T-helper 2 cell treated with Interferon-gamma antibody and Interleukin-4, amounts not matched to agents 5 μg/mL and 100 μg/mL, for 36 hours (primary cell): ENCODE measurements at regions not wholly inside any gene's neighbourhood (a gene's known extent, or its start where the extent isn't known, plus 50 kb on each side); places are given as distances from the start of the nearest gene placed in this dataset.

ENCODE experiments used
- DNase-seq: peaks from one replicate; pipeline ENCODE4 v3.0.0; 2021; ENCODE audit warnings: low spot score
- H3K27ac Mint-ChIP-seq: one replicate; pipeline ENCODE4 v1.8.0; 2021; ENCODE audit warnings: mild to moderate bottlenecking, mixed read lengths
- H3K27me3 Mint-ChIP-seq: one replicate; pipeline ENCODE4 v1.8.0; 2021; ENCODE audit warnings: low read depth, mixed read lengths
- H3K36me3 Mint-ChIP-seq: one replicate; pipeline ENCODE4 v1.8.0; 2021; ENCODE audit warnings: low read depth, mixed read lengths
- H3K4me1 Mint-ChIP-seq: one replicate; pipeline ENCODE4 v1.8.0; 2021; ENCODE audit warnings: low read depth, mixed read lengths
- H3K4me3 Mint-ChIP-seq: one replicate; pipeline ENCODE4 v1.8.0; 2022; ENCODE audit warnings: mild to moderate bottlenecking, moderate library complexity, mixed read lengths
- H3K9me3 Mint-ChIP-seq: one replicate; pipeline ENCODE4 v1.8.0; 2021; ENCODE audit warnings: mixed read lengths

DNA sequence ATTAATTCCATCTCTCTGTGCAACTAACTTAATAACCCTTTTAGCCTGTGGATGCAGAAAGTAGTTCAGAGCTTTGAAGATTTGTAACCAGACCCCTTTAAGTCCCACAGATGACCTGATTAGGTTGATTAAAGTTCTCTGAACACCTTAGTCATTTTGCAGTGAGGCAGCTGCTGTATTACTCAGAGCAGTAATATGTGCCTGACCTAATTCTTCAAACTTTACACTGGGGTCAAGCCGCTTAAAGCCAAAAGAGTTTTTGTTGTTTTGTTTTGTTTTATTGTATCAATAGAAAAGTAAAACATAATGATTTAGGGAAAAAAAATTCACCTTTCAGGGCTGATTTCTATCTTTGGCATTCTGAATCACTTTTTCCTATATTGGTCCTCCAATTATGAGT lies 78.6 kb upstream of the PLEKHG7 start:
- Mint-ChIP-seq H3K4me3 (no peak overlapping the region), H3K27ac (no peak overlapping the region), H3K9me3 (no peaks in the 10 kb centered on the region), H3K4me1 (no peaks in the 10 kb centered on the region), H3K27me3 (no peaks in the 10 kb centered on the region), H3K36me3 (no peaks in the 10 kb centered on the region)
- DNase-seq, result no peak

DNA sequence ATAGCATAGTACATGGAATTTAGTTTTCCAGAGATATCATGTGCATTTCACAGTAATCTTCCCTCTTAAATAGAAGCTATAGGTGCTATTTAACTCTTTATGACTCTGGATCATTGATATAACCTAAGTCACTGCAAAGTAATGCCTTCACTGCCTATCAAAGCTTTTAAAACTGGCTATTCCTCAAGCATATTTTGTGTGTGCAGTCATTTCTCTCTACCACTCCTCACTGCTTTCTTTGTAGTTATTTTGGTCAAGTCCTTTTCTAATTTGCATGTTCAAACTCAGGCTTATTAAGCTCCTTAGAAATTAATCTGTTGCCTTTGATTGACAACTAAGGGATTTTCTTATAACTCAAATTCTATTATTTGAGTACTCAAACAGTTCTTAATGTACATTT lies 79.4 kb upstream of the PLEKHG7 start:
- Mint-ChIP-seq H3K9me3 (no peaks in the 10 kb centered on the region), H3K27me3 (no peaks in the 10 kb centered on the region), H3K4me1 (no peaks in the 10 kb centered on the region), H3K27ac (no peak overlapping the region), H3K4me3 (no peak overlapping the region), H3K36me3 (no peaks in the 10 kb centered on the region)
- no peak for DNase-seq

DNA sequence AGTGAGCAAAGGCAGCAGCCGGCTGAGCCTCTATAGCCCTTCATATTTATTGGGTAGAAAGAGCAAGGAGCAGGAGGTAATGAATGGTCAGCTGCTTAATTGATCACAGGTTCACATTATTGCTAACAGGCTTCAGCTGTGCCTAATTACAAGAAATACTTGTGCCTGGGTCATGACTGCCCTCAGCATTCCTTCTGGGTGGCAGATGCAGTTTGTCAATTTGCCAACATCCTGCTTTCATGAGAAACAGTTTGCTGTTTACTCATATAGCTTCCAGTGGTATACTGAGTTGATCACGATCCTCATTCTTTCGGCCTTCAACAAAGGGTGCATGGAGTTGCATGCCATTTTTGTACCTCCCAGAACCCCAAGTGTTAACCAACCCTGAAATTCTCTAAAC lies 81.0 kb upstream of the PLEKHG7 start:
- Mint-ChIP-seq H3K9me3 (no peaks in the 10 kb centered on the region), H3K27ac (no peak overlapping the region), H3K4me3 (no peak overlapping the region), H3K4me1 (no peaks in the 10 kb centered on the region), H3K27me3 (no peaks in the 10 kb centered on the region), H3K36me3 (no peaks in the 10 kb centered on the region)
- no peak for DNase-seq

DNA sequence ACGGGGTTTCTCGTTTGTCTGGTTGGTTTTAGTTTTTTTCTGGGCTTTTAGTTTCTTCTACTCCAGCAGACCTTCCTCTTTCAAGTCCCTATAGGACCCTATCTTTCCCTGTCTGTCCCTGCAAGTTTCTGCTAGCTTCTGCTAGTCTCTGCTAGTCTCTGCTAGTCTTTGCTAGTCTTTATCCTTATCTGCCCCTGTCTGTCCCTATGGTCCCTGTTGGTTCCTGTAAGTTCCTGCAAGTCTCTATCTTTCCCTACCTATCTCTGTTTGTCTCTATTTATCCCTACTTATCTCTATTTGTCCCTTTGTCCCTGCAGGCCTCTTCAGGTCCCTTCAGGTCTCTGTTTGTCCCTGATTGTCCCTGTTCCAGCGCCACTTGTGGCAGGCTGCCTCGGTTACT lies 81.5 kb upstream of the PLEKHG7 start:
- DNase-seq, result no peak
- H3K4me1 Mint-ChIP-seq, result no peaks in the 10 kb centered on the region
- H3K27me3 Mint-ChIP-seq, result no peaks in the 10 kb centered on the region
- H3K36me3 Mint-ChIP-seq, result no peaks in the 10 kb centered on the region
- no peak overlapping the region for H3K4me3 Mint-ChIP-seq
- H3K9me3 Mint-ChIP-seq, result no peaks in the 10 kb centered on the region
- H3K27ac Mint-ChIP-seq, result no peak overlapping the region

DNA sequence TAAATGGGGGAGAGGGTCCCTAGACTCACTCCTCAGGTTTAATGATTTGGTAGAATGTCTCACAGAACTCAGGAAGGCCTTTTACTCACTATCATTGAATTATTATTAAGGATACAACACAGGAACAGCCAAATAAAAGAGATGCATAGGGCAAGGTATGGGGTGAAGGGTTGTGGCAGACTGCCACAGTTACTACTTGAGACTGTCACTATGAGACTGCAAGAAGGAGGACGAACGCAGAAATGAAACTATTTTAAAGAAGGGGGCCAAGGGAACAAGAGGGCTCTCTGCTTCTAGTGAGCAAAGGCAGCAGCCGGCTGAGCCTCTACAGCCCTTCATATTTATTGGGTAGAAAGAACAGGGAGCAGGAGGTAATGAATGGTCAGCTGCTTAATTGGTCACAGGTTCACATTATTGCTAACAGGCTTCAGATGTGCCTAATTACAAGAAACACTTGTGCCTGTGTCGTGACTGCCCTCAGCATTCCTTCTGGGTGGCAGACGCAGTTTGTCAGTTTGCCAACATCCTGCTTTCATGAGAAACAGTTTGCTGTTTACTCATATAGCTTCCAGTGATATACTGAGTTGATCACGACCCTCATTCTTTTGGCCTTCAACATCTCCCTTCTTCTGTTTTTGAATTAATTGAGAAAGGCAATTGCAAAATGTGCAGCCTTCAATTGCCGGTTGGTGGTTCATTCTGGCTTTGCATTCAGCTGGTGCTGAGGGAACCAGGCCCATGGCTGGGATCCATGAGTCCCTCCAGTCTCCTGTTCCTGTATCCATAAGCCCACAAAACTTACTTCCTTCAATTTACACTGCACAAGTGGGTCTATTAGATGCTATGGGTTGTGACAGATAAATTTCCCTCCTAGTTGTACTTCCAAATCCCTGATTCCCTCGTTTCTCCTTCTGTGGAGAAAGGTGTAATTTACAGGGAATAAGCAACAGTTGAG lies 82.8 kb upstream of the PLEKHG7 start:
- DNase-seq, result no peak
- no peaks in the 10 kb centered on the region for H3K27me3 Mint-ChIP-seq
- H3K4me1 Mint-ChIP-seq, result no peaks in the 10 kb centered on the region
- no peaks in the 10 kb centered on the region for H3K36me3 Mint-ChIP-seq
- H3K27ac Mint-ChIP-seq, result no peak overlapping the region
- H3K9me3 Mint-ChIP-seq, result no peaks in the 10 kb centered on the region
- no peak overlapping the region for H3K4me3 Mint-ChIP-seq

DNA sequence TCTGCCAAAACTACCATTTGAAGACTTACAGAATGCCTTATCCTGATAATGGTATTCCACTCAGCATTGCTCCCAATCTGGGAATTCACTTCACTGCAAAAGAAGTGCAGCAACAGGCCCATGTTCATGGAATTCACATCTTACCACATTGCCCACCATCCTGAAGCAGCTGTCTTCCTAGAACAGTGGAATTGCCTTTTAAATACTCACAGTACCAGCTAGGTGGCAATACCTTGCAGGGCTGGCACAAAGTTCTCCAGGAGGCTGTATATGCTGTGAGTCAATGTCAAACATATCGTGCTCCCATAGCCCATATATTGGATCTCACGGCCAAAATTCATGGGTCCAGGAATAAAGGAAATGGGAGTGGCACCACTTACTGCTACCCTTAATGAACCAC lies 83.8 kb upstream of the PLEKHG7 start:
- no peaks in the 10 kb centered on the region for H3K4me1 Mint-ChIP-seq
- H3K27me3 Mint-ChIP-seq, result no peaks in the 10 kb centered on the region
- H3K4me3 Mint-ChIP-seq, result no peak overlapping the region
- no peaks in the 10 kb centered on the region for H3K36me3 Mint-ChIP-seq
- H3K27ac Mint-ChIP-seq, result no peak overlapping the region
- DNase-seq, result no peak
- H3K9me3 Mint-ChIP-seq, result no peaks in the 10 kb centered on the region

DNA sequence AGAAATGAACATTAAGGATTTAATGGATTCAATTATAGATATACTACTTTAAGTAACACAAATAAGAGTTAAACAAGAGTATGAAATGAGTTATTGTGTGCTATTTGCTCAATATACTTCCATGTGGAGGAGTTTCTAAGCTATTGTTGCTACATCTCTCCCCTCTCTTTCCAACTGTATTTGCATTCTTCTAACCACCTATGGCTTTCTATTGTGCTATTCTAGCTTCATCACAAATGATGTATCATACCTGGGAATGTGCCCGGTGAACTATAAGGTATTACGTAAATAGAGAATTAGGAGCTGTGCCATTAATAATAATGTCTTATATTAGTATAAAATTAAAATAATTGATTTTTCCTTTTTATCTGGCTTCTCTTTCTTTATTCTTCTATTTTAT lies 87.1 kb upstream of the PLEKHG7 start:
- no peaks in the 10 kb centered on the region for H3K9me3 Mint-ChIP-seq
- no peak overlapping the region for H3K4me3 Mint-ChIP-seq
- H3K27ac Mint-ChIP-seq, result no peak overlapping the region
- no peaks in the 10 kb centered on the region for H3K27me3 Mint-ChIP-seq
- no peak for DNase-seq
- peaks cover 2% of the 10 kb centered on the region for H3K4me1 Mint-ChIP-seq
- no peaks in the 10 kb centered on the region for H3K36me3 Mint-ChIP-seq

DNA sequence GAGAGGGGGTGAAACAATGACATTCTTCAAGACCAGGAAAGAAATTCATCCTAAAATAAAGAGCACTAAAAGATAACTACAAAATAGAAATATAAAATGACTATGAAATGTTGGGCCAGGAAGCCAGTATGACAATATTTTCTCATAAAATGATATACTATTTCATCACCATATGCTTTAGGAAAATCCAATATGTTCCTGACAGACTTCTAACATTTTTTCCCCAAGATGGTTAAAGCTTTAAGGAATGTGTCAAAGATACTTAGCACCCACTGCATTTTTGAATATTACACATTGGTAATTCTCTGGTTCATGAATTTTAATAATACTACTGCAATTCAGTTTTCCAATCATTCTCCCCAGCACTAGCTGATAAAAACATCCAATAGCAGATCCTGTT lies 87.7 kb upstream of the PLEKHG7 start:
- H3K4me1 Mint-ChIP-seq, result peaks cover 2% of the 10 kb centered on the region
- H3K9me3 Mint-ChIP-seq, result no peaks in the 10 kb centered on the region
- H3K4me3 Mint-ChIP-seq, result no peak overlapping the region
- no peaks in the 10 kb centered on the region for H3K27me3 Mint-ChIP-seq
- DNase-seq, result no peak
- no peak overlapping the region for H3K27ac Mint-ChIP-seq
- H3K36me3 Mint-ChIP-seq, result no peaks in the 10 kb centered on the region

DNA sequence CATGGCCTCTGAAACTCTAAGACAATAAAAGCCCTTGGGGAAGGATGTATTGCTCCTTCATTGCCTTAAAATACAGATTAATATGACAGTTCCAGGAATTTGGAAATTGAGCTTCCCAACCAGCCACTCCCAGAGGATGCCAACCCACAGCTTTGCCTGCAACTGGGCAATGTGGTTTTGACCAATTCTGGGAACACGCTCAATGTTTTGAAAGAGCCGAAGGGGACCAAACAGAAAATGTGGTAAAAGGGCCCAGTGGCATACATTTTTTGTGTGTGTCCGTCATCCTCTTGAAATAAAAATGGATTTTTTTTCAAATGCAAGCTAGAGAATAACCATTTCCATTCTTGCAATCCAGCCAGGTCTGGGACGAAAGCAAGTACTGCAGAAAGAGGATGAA lies 88.3 kb upstream of the PLEKHG7 start:
- Mint-ChIP-seq H3K27ac (no peak overlapping the region), H3K9me3 (no peaks in the 10 kb centered on the region), H3K4me3 (no peak overlapping the region), H3K4me1 (peaks cover 2% of the 10 kb centered on the region), H3K27me3 (no peaks in the 10 kb centered on the region), H3K36me3 (no peaks in the 10 kb centered on the region)
- DNase-seq, result no peak

DNA sequence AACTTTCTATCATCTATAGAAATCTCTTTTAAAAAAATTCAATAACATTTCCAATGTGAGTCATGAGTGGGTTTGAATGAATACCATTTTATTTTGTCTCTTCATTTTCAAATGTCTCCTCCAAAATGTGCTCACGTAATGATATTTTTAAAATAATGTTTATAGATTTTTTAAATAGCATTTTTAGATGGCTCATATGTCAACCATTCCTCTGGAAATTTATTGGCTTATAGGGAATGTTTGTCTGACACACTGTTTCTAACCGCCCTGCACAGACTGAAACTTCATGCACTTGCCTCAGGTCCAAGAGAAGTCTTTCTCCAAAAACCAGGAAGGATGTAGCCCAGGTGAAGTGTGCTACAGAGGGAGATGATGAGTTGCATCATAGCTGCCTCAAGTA lies 88.8 kb upstream of the PLEKHG7 start:
- no peak for DNase-seq
- peaks cover 2% of the 10 kb centered on the region for H3K4me1 Mint-ChIP-seq
- no peaks in the 10 kb centered on the region for H3K36me3 Mint-ChIP-seq
- no peak overlapping the region for H3K27ac Mint-ChIP-seq
- no peaks in the 10 kb centered on the region for H3K27me3 Mint-ChIP-seq
- no peak overlapping the region for H3K4me3 Mint-ChIP-seq
- H3K9me3 Mint-ChIP-seq, result no peaks in the 10 kb centered on the region

DNA sequence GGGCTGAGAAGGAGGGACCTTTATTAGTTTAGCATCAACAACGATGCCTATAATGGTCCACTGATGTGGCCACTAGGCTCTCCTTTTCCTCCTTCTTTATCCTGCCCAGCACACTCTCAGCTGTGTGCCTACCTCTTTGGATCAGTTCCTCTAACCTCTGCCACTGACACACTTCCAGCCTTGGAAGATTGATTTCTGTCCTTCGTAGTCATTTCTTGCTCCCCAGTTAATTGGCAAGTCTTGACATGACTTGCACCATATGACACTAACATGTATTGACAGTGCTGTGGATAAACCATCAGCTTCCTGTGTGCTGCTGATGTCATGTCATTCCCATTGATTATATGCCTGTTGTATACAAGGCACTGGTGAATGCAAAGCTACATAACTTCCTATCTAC lies 90.2 kb upstream of the PLEKHG7 start:
- H3K4me1 Mint-ChIP-seq, result peaks cover 11% of the 10 kb centered on the region
- no peaks in the 10 kb centered on the region for H3K9me3 Mint-ChIP-seq
- no peak overlapping the region for H3K27ac Mint-ChIP-seq
- no peak for DNase-seq
- no peak overlapping the region for H3K4me3 Mint-ChIP-seq
- no peaks in the 10 kb centered on the region for H3K36me3 Mint-ChIP-seq
- no peaks in the 10 kb centered on the region for H3K27me3 Mint-ChIP-seq

DNA sequence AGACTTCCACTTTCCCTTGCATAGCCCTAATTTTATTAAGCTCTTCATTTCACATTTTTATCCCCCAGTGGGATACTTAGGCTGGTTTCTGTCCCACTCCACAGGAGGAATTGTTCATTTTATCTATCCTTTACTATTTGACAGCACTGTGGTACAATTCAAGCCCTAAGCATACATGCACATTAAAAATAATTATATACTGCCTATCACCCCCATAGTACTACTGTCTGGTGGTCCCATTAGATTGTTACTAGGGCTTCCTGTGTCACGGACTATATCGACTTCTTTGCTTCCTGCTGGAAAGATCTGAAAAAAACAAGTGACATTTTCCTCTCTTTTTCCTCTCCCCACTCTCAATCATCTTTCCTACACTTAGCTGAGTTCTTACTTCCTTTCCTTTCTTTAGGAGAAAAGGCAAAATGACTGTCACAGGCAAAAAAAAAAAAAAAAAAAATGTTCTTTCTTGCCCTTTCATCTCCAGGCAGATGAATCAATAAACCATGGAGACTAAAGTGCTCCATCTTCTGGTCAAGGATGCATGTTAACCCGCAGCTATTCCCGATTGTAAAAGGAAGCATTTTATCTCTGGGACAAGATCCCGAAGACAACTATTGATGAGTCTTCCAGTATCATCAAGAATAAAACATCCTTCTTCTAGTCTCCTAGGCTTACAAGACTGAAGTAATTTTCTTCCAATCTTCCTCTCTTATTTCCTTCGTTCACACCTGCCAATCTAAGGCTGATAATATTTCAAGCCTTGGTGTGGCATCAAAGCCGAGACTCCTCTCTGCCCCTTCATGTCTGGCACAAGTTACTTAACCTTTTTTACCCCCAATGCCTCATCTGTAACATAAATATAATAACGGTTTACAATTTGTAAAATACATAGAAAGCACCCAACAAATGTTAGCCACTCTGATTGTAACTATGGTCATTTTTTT lies 94.4 kb upstream of the PLEKHG7 start:
- no peak overlapping the region for H3K4me3 Mint-ChIP-seq
- H3K27me3 Mint-ChIP-seq, result no peaks in the 10 kb centered on the region
- H3K36me3 Mint-ChIP-seq, result no peaks in the 10 kb centered on the region
- no peaks in the 10 kb centered on the region for H3K9me3 Mint-ChIP-seq
- DNase-seq, result no peak
- H3K4me1 Mint-ChIP-seq, result peaks cover 15% of the 10 kb centered on the region
- H3K27ac Mint-ChIP-seq, result no peak overlapping the region

DNA sequence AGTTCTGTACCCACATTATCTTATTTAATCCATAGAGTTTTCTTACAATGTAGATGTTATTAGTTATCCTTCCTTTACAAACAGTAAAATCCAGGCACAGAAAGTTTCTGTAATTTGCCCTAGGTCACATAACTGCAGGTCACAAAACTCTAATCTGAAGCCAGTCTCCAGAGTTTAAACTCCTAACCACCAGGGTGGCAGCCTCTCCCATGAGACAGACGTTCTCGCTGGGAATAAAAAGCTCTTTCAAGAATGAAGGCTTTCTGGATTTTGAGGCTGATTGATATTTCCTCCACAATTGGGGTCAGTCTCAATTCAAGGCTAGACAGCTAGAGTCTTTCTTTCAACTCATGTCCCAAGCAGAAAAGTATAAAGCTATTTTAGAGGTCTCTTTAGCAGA lies 95.8 kb upstream of the PLEKHG7 start:
- Mint-ChIP-seq H3K4me3 (no peak overlapping the region), H3K9me3 (peaks cover 3% of the 10 kb centered on the region), H3K27ac (no peak overlapping the region), H3K36me3 (peaks cover 2% of the 10 kb centered on the region), H3K27me3 (no peaks in the 10 kb centered on the region), H3K4me1 (peaks cover 14% of the 10 kb centered on the region)
- no peak for DNase-seq

DNA sequence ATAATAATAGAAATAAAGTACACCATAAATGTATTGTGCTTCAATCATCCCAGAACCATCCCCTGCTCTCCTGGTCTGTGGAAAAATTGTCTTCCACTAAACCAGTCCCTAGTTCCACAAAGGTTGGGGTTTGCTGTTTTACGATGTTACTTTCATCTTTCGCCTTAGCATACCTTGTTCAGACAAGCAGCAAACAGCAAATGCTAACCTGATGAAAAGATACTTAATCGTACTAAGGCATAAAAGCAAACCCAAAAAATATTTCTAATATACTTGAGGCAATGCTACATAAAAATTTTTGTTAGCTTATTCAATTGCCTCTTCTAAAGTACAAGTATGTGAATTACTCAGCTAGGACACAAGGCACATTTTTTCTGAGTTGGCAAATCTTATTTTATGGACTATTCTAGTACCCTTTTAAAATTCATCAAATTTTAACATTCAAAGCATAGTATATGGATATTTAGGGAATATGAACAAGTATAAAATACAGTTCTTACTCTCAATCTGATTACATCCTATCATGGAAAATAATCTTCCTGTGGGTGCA lies 97.1 kb upstream of the PLEKHG7 start:
- peaks cover 16% of the 10 kb centered on the region for H3K4me1 Mint-ChIP-seq
- no peak for DNase-seq
- no peak overlapping the region for H3K27ac Mint-ChIP-seq
- peaks cover 10% of the 10 kb centered on the region for H3K36me3 Mint-ChIP-seq
- H3K4me3 Mint-ChIP-seq, result no peak overlapping the region
- no peaks in the 10 kb centered on the region for H3K27me3 Mint-ChIP-seq
- H3K9me3 Mint-ChIP-seq, result peaks cover 15% of the 10 kb centered on the region
